GM19468 (cell line): ENCODE measurements at regions not wholly inside any gene's neighbourhood (a gene's known extent, or its start where the extent isn't known, plus 50 kb on each side); places are given as distances from the start of the nearest gene placed in this dataset.
"Not testable (repeated sequence)": the region's sequence is repeated elsewhere in the genome, so short reads cannot be mapped to it uniquely, and the experiment has no call there.

Experiments used
- ATAC-seq: cut with Tn5 transposase; IDR thresholded peaks from one replicate; pipeline ENCODE4 v1.9.1; 2021; ENCODE audit warnings: mild to moderate bottlenecking, moderate library complexity, moderate number of reproducible peaks; ENCODE audit not compliant: unreplicated experiment; ENCODE audit errors: extremely low read depth

DNA sequence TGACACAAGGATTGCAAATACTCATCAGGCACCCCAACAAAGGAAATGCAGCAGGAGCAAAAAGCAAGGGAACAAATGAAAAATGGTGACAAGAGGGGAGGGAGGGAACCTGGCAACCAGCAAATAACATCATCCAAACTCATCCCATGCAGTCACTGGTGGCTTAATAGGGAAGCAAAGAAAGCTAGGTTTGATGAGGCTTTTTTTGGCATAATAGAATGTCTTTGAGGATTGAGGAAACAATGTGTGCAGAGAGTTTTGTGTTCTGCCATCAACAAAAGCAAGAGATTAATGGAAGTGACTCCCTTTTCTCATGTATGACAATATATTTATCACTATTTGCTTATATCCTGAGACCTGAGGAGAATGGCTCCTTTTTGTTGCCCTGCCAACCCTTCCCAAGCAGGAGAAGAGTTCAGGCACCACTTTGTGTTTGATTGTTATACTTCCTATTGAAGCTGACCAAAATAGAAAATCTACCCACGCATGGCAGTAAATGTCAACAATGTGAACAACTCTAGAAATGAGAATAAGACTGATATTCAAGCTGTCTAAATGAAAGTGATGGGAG, 375.7 kb downstream of the CAAP1 start:
- ATAC-seq, result no peak

DNA sequence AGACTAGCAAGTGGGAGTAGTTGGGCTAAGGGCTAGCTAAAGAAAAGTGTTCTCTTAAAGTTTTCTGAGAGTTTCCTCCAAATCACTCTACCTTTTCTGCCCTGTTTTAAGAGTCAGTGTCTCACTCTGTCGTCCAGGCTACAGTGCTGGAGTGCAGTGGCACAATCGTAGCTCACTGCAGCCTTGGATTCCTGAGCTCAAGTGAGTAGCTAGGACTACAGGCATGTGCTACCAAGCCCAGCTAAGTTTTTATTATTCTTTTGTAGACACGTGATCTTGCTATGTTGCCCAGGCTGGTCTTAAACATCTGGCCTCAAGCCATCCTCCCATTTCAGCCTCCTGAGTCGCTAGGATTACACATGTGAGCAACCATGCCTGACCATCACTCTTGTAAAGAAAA, 378.9 kb downstream of the CAAP1 start:
- ATAC-seq, result no peak

DNA sequence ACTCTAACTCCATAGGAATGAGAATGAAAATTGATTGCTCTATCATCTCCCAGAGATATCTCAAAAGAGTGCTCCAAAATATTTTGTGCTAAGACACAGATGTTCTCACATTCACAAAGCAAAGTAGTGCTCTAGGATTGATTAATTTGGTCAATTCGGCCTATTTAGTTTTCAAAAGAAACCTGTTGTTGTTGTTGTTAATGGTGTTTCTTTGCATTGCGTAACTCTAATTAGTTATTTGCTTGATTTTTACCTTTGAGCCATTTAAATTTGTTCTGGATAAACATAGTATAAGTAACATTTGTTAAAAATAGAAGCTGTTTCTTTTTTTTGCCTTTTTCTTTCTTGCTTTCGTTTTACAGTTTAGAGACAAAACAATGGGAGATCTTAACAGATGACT, 382.5 kb downstream of the CAAP1 start:
- no peak for ATAC-seq

DNA sequence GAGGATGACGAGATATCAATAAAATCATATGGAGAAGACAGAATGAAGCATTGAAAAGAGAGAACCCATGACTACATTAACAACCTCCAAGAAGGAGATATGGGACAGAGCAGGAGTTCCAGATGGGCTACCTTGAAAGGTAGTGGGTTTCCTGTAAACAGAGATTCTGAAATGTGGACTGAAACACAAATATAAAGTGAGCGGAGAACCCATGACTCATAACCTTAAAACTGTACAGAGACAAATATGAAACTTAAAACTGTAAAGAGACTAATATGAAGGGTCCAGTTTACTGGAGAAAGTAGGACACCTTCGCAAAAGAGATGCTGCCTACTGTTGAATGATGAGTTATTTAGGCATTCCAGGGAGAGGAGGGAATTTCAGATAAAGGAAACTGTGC, 383.7 kb downstream of the CAAP1 start:
- no peak for ATAC-seq

DNA sequence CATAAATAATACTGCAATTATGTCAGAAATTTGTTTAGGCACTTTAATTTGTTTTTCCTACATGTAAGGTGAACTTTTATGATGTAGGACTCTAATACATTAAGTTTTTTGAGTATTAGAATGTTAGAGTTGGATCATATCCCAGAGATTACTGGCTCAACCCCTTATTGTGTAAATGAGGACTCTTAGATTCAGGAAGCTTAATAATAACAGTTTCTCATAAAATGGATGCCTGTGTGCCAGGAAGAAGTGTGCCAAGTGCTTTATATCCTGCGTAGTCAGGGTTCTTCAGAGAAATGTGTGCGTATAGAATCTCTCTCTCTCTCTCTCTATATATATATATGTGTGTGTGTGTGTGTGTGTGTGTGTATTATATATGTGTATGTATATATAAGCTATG, 388.5 kb downstream of the CAAP1 start:
- no peak for ATAC-seq

DNA sequence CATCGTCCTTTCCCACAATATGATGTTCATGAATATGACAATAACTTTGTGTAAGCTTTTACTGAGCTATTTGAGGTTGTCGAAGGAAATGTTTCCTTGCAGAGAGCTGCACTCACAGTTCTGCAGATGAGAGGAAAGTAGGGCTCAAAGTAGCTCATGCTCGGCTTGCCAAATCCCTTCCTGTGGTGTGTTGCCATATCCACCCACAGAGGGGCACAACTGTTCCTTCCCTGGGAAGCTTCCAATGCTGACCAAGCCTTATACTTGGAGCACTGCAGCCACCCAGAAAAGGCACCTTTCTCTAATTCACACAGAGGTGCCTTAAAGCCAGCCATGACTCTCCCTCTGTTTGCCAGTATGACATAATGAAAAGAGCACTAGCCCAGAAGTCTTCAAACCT, 390.3 kb downstream of the CAAP1 start:
- no peak for ATAC-seq

DNA sequence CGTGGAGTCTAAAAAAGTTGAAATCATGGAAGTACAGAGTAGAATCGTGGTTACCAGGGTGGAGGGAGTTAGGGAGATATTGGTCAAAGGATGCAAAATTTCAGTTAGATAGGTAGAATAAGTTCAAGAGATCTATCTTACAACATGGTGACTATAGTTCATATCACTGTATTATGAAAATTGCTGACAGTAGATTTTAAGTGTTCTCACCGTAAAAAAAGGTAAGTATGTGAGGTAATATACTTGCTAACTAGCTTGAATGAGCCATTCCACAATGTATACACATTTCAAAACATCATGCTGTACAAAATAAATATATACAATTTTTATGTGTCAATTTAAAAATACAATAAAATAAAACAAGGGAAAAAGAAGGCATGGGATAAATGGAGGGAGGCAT, 392.1 kb downstream of the CAAP1 start:
- ATAC-seq, result no peak

DNA sequence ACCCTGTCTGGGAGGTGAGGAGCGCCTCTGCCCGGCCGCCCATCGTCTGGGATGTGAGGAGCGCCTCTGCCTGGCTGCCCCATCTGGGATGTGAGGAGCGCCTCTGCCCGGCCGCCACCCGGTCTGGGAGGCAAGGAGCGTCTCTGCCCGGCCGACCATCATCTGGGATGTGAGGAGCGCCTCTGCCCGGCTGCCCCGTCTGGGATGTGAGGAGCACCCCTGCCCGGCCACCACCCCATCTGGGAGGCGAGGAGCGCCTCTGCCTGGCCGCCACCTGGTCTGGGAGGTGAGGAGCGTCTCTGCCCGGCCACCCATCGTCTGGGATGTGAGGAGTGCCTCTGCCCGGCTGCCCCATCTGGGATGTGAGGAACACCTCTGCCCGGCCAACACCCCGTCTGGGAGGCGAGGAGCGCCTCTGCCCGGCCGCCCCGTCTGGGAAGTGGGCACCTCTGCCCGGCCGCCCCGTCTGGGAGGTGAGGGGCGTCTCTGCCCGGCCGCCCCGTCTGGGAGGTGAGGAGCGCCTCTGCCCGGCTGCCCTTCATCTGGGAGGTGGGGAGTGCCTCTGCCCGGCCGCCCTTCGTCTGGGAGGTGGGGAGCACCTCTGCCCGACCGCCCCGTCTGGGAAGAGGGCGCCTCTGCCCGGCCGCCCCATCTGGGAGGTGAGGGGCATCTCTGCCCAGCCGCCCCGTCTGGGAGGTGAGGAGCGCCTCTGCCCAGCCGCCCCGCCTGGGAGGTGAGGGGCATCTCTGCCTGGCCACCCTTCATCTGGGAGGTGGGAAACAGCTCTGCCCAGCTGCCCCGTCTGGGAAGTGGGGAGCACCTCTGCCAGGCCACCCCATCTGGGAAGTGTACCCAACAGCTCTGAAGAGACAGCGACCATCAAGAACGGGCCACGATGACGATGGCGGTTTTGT, 399.7 kb downstream of the CAAP1 start:
- not testable (repeated sequence) for ATAC-seq

DNA sequence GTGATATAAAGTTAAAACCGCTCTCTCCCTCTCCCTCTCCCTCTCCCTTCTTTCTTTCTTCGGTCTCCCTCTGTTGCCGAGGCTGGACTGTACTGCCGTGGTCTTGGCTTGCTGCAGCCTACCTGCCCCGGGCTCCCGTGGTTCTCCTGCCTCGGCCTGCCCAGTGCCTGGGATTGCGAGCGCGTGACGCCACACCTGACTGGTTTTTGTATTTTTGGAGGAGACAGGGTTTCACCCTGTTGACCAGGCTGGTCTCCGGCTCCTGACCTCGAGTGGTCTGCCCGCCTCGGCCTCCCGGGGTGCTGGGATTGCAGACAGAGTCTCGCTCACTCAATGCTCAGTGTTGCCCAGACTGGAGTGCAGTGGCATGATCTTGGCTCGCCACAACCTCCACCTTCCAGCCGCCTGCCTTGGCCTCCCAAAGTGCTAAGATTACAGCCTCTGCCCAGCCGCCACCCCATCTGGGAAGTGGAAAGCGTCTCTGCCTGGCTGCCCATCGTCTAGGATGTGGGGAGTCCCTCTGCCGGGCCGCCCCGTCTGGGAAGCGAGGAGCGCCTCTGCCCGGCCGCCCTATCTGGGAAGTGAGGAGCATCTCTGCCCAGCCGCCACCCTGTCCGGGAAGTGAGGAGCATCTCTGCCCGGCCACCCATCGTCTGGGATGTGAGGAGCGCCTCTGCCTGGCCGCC, 400.5 kb downstream of the CAAP1 start:
- ATAC-seq, result not testable (repeated sequence)

DNA sequence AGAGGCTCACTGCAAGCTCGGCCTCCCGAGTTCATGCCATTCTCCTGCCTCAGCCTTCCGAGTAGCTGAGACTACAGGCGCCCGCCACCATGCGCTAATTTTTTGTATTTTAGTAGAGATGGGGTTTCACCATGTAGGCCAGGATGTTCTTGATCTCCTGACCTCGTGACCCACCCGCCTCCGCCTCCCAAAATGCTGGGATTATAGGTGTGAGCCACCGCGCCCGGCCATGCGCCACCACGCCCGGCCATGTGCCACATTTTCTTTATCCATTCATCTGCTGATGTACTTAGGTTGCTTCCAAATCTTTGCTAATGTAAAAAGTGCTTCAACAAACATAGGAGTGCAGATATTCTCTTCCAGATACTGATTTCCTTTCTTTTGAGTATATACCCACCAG, 408.6 kb downstream of the CAAP1 start:
- no peak for ATAC-seq

DNA sequence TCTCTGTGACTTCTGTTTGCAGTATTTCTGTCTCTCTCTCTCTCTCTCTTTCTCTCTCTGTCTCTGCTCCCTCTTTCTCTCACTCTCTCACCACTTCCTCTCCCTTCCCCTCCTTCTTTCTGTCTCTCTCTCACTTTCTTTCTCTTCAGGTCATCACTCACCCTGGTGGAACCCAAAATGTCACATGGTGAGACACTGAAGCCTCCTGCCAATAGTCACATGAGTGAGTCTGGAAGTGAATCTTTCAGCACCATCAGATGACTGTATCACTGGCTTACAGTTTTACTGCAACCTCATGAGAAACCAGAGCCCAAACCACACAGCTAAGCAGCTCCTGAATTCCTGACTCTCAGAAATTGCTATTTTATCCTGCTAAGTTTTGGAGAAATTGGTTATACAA, 414.6 kb downstream of the CAAP1 start:
- no peak for ATAC-seq

DNA sequence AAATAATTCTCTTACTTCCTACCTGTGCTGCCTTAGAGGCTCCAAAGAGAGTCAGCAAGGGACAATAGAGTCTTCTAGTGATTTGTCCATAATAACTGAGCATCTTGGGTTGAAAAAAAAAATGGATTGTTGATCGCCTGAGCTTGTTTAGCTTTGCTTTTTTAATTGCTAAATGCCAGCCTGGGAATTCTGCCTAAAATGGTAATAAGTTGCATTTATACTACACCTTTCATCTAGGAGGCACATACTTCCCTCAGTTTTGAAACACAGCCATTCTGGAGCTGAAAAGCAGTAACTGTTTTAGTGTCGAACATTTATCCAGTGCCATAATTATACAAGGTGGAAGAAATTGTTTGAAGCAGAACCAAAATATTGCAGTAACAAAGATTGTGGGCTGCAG, 421.3 kb downstream of the CAAP1 start:
- ATAC-seq, result no peak

DNA sequence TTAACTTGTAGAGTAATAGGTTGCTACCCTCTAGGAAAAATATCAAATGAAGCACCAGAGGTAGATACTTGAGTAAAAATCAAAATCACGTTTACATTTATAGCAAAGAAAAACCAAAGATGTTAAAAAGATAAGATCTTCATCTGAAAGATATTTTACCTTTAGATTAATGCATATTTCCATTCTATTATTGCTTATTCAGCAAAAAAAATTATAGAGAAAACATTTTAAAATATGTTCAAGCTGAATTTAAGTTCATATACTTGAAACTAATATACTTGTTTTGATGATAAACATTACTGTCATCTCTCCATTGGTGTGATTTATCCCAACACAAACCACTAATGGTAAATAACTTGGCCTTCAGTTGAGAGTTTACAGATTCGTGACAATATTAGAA, 422.3 kb downstream of the CAAP1 start:
- no peak for ATAC-seq

DNA sequence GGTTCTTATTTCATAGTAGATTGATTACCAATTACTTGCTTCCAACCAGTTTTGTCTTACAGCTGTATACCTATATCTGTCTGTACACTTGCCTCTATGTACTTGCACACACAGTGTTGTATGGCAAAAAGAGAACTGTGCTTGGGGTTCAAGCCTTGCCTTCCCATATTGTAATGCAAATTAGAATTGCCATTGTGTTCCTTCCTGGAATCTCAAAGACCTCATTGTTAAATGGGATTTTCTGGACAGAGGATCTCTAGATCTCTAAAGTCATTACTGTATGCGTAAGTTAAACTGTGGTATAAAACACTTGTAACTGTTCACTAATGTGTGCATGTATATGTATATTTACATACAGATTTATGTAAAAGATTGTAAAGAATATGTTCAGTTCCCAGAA, 428.8 kb downstream of the CAAP1 start:
- no peak for ATAC-seq

DNA sequence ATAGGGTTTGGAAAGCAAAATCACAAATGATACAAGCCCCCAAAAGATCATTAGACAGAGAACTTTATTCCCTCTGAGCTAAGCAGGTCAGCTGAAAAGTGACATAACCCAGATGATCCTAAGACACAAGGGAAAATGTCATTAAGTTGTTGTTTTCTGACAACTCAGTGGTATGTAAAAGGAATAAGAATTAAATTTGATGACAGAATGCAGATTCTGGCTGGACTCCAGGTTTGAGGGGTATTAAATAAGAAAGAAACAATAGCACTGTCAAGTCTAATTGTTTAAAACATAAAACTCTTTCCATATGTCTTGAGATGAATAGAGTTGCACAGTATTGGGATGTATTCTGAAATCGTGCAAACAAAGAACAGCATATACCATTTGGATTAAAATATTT, 429.9 kb downstream of the CAAP1 start:
- ATAC-seq, result no peak

DNA sequence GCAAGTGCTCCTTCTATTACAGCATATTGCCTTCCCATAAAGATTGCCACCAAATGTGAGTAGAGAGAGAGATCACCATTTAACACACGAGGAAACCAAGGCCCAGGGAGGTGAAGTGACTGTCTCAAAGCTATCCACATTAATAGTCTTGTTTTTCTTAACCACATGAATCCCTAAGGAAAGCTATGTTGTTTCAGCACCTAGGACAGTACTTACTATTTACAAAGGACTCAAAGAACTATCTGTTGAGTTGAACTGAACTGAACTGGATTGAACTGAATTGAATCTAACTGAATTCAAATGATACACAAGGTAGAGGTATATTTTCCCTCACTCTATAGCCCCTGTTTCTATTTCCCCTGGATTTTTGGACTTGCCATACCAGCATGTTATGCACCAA, 430.4 kb downstream of the CAAP1 start:
- ATAC-seq, result no peak

DNA sequence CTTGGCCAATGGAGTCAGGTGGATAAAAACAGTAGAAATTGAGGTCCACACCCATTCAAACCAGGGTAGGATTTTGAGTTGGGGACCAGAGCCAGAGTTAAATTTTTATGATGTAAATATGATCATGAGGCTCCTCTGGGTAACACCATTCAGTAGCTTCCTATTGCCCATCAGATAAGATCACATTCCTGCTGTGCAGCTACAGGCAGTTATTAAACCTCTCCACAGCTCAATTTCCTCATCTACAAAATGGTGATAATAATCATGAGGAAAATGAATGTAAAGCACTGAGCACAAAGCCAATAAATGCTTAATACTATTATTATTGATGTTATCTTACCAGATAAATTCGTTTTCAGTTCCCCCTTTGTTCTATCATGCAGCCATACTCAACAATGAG, 432.0 kb downstream of the CAAP1 start:
- no peak for ATAC-seq

DNA sequence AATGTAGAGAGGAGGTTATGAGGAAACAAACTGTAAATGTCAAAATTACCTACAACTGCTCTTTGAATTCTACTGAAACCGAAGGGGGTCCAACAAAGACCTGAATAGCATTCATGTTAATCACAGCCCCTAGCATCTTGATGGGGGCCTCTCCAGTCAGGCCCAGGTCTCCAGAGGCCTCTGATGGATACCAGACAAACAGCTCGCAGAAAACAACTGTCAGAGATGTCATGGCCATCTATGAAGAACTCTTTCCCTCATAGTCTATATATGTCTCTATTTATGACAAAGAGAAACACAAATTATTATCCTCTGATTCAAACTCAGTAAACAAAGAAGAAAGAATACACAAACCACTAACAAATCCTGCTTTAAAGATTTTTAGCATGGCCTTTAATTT, 432.6 kb downstream of the CAAP1 start:
- ATAC-seq, result no peak

DNA sequence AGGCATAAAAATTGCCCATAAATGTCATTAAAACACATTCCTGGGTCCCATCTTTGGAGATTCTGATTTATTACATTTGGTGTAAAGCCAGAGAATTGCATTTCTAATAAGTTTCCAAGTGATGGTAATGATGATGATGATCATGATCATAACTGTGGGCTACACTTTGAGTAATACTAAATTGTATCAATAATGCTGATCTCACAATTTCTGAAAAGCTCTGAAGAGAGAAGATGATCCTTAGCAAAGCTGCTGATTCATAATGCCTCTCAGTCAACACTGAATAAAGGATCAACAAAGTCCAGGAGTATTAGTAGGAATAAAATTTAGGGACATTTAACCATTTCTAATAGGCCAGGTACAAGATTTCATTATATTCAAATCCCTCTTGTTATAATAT, 434.5 kb downstream of the CAAP1 start:
- no peak for ATAC-seq

DNA sequence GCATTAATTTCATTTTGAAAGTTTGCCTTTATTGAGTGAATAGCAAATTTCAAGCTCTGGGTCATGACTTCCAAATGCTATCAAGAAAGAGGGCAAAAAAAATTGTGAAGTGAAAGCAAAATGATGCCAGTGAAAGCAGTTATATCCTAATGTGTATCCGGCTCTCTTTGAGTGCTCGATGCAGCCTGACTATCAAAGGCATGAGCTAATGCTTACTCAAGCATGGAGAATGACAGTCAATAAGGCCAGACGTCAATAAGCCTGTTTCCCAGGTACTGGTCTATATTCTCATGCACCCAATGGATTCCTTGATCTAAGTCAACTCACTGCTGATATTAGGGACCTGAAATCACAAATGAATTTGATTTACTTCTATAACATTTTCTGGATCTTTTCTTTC, 435.5 kb downstream of the CAAP1 start:
- ATAC-seq, result no peak

DNA sequence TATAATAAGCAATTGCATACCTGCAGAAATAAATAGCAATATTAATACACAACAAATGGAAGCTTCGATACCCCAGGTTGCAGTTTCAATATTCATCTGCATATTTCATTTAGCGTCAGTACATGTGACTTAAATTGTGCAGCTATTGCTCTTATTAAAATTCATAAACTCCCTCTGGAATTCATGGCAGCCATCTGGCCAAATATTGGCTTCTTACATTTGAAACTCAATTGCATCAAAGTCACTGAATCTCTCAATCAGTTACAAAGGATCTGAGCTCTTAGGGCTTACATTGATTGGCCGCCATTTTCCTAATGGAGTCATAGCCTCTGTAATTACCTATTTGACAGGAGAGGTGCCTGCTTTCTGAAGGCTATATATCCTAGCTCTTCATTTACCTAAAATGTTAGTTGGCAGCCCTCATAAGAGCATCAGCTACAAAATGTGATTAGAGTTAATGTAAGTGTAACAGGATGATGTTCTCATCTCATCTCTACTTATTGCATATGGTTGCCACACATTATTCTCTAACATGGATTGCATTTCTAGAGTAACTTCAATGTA, 453.5 kb downstream of the CAAP1 start:
- no peak for ATAC-seq
